GM18951 (cell line): ENCODE measurements at regions not wholly inside any gene's neighbourhood (a gene's known extent, or its start where the extent isn't known, plus 50 kb on each side); places are given as distances from the start of the nearest gene placed in this dataset.

ENCODE experiments used
- POLR2A ChIP-seq: IDR thresholded peaks from 4 replicates; pipeline ENCODE4 v1.6.1; 2011; ENCODE audit warnings: mild to moderate bottlenecking; ENCODE audit not compliant: insufficient read length, insufficient read depth; ENCODE audit errors: extremely low read depth
- in situ Hi-C: fragments of 300-500 bp; cut with MboI; formaldehyde crosslinking; loops from one replicate; pipeline ENCODE4 v1.12.0; 2022; ENCODE audit warnings: low sequenced_read_pairs, mixed read lengths, inconsistent platforms; ENCODE audit not compliant: unreplicated experiment

GRCh38 chr9:106535439-106535838 is 327.5 kb upstream of the ZNF462 start:
- no peak for TF ChIP-seq POLR2A
- in situ Hi-C loops = no loop called here

GRCh38 chr9:106557996-106558667 is 304.8 kb upstream of the ZNF462 start:
- in situ Hi-C loops = no loop called here
- no peak for TF ChIP-seq POLR2A

DNA sequence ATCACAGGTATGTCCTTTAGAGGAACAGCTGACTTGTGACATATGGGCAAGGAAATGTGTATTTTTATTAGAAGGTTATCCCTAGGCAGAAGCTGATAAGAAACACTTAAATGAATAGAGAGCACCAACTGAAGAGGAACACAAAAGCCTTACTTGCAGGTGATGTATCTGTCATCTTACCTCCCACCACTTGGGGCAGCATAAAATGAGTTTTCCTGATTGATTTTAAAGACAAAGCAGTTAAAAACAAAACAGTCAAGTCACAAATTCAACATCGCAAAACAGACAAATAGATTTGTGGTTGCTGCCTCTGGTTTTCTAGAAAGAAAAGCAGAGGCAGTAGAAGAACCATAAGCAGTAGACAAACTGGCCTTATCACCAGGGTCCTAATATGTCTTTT is 302.4 kb upstream of the ZNF462 start:
- no peak for TF ChIP-seq POLR2A
- in situ Hi-C loops = no loop called here

GRCh38 chr9:106575823-106576222 is 287.1 kb upstream of the ZNF462 start:
- TF ChIP-seq POLR2A = no peak
- in situ Hi-C loops = no loop called here

DNA sequence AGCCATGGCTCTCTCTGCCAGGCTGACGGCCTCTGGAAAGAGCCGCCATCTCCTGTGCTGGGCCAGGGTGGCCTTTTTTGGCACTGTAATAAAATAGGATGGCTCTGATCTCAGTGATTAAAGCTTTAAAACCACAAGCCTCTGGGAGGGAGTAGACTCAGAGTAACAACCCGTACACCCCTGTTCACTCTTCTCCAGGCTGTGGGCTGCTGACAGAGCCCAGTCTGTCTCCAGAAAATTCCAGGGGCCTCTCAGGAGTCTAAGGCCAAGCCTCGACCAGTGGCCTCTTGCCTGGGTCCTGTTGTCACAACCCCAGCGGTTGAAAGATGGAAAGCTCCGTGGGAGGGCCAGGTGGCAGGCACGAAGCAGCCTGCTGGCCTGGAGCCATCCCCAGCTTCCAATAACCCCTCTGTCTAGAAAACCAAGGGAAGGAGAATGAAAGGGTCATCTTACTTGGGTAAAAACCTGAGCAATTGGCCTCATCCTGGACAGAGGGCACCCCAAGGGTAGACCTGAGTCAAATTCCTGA is 286.7 kb upstream of the ZNF462 start:
- TF ChIP-seq POLR2A = no peak
- in situ Hi-C loops = no loop called here

DNA sequence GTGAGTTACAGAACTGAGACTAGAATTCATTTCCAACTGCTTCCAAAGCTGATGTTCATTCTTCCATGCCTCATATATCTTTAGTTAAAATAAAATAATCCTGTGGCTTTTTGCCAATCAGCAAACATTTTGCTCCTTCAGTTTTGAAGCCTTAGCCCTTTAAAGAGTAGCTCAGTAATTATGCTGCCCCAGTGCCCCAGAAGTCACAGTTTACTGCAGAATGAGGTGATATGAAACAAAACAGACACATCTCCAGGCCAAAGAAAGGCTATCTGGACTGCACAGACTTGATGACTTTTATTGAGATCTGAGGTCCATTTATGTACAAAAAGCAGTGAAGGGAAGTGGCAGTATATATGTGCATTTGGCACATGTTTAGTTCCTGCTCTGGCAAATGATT is 285.8 kb upstream of the ZNF462 start:
- in situ Hi-C loops = no loop called here
- no peak for TF ChIP-seq POLR2A

- no peak for TF ChIP-seq POLR2A
- in situ Hi-C loops = no loop called here
Measured at GRCh38 chr9:106580546-106580945, 282.4 kb upstream of the ZNF462 start.

DNA sequence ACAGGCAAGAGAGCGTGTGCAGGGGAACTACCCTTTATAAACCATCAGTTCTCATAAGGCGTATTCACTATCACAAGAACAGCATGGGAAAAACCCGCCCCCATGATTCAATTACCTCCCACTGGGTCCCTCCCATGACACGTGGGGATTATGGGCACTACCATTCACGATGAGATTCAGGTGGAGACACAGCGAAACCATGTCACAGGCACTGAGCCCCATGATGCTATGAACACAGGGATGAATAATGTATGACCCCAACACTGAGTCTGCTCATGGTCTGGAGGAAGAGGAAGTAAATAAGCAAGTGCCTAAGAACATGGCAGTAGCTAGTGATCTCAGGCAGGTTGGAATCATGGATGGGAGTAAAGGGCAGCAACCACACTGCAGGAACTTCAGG is 281.0 kb upstream of the ZNF462 start:
- in situ Hi-C loops = no loop called here
- TF ChIP-seq POLR2A = no peak

- no peak for TF ChIP-seq POLR2A
- in situ Hi-C loops = no loop called here
Measured at GRCh38 chr9:106583751-106584150, 279.2 kb upstream of the ZNF462 start.

DNA sequence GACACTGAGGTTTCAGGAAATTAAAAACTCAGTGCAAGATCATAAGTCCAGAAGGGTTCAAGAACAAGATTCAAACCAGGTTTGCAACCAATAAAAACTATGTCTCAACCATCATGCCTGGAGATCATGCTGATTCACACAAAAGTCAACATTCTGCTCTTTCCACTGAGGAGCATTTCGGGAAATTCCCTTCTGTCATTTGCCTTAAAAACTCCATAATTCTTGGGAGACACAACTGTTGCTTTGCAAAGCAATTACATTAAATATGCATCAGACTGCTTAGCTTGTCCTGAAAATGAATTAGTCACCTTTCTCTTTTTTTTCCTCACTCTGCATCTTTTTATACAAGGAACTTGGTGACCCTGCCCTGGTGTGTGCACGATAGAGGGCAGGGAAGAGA is 275.9 kb upstream of the ZNF462 start:
- in situ Hi-C loops = no loop called here
- TF ChIP-seq POLR2A = no peak

DNA sequence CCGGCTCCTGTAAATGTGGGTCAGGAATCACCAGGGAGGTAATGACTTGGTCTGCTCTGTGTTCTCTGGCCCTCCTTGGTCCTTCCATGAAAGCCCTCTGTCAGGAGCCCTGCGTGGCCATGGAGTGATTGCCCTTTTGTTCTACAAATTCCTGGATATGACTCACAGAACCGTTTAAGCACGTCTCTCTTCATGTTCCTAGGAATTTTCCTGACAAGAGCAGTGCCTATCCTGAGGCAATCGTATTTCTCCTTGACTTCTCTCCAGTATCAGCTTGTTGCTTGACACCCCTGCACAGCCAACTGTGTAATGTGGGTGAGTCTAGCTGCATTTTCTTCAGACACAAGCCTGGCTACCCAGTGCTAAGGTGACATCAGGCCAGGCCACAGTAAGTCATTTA is 274.3 kb upstream of the ZNF462 start:
- no peak for TF ChIP-seq POLR2A
- in situ Hi-C loops = no loop called here

GRCh38 chr9:106590759-106591505 is 272.0 kb upstream of the ZNF462 start:
- TF ChIP-seq POLR2A = no peak
- in situ Hi-C loops = no loop called here

GRCh38 chr9:106593201-106593600 is 269.8 kb upstream of the ZNF462 start:
- in situ Hi-C loops = no loop called here
- no peak for TF ChIP-seq POLR2A

GRCh38 chr9:106596984-106597383 is 266.0 kb upstream of the ZNF462 start:
- in situ Hi-C loops = no loop called here
- TF ChIP-seq POLR2A = no peak
